ENCODE measurements at regions not wholly inside any gene's neighbourhood (a gene's known extent, or its start where the extent isn't known, plus 50 kb on each side); places are given as distances from the start of the nearest gene placed in this dataset.

DNA sequence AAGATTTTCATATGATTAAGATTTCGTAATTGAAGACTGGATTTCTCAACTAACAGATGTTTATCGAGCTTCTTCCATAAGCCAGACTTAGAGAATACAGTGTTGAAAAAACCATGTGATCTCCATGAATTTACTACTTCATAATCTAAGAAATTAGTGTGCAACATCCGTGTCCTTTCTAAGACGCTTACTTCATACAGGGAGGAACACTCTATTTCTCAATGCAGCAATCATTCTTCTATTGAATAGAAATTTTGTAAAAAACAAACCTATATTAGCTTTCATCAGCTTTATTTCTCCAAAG is 946.3 kb downstream of the KCNJ2 start (continued):
- TF ChIP-seq ZNF331 (CRISPR knock-in tag; IDR thresholded peaks at IDR 0.05; ENCODE audit: low read depth) (no peak), CREB1 (CRISPR knock-in tag; IDR thresholded peaks at IDR 0.05; ENCODE audit: low read depth) (no peak), STAT1 (IDR thresholded peaks at IDR 0.05; ENCODE audit: unreplicated experiment) (no peak), ZNF114 (CRISPR knock-in tag; IDR thresholded peaks at IDR 0.05) (no peak)
- TF ChIP-seq, protein P1, sequence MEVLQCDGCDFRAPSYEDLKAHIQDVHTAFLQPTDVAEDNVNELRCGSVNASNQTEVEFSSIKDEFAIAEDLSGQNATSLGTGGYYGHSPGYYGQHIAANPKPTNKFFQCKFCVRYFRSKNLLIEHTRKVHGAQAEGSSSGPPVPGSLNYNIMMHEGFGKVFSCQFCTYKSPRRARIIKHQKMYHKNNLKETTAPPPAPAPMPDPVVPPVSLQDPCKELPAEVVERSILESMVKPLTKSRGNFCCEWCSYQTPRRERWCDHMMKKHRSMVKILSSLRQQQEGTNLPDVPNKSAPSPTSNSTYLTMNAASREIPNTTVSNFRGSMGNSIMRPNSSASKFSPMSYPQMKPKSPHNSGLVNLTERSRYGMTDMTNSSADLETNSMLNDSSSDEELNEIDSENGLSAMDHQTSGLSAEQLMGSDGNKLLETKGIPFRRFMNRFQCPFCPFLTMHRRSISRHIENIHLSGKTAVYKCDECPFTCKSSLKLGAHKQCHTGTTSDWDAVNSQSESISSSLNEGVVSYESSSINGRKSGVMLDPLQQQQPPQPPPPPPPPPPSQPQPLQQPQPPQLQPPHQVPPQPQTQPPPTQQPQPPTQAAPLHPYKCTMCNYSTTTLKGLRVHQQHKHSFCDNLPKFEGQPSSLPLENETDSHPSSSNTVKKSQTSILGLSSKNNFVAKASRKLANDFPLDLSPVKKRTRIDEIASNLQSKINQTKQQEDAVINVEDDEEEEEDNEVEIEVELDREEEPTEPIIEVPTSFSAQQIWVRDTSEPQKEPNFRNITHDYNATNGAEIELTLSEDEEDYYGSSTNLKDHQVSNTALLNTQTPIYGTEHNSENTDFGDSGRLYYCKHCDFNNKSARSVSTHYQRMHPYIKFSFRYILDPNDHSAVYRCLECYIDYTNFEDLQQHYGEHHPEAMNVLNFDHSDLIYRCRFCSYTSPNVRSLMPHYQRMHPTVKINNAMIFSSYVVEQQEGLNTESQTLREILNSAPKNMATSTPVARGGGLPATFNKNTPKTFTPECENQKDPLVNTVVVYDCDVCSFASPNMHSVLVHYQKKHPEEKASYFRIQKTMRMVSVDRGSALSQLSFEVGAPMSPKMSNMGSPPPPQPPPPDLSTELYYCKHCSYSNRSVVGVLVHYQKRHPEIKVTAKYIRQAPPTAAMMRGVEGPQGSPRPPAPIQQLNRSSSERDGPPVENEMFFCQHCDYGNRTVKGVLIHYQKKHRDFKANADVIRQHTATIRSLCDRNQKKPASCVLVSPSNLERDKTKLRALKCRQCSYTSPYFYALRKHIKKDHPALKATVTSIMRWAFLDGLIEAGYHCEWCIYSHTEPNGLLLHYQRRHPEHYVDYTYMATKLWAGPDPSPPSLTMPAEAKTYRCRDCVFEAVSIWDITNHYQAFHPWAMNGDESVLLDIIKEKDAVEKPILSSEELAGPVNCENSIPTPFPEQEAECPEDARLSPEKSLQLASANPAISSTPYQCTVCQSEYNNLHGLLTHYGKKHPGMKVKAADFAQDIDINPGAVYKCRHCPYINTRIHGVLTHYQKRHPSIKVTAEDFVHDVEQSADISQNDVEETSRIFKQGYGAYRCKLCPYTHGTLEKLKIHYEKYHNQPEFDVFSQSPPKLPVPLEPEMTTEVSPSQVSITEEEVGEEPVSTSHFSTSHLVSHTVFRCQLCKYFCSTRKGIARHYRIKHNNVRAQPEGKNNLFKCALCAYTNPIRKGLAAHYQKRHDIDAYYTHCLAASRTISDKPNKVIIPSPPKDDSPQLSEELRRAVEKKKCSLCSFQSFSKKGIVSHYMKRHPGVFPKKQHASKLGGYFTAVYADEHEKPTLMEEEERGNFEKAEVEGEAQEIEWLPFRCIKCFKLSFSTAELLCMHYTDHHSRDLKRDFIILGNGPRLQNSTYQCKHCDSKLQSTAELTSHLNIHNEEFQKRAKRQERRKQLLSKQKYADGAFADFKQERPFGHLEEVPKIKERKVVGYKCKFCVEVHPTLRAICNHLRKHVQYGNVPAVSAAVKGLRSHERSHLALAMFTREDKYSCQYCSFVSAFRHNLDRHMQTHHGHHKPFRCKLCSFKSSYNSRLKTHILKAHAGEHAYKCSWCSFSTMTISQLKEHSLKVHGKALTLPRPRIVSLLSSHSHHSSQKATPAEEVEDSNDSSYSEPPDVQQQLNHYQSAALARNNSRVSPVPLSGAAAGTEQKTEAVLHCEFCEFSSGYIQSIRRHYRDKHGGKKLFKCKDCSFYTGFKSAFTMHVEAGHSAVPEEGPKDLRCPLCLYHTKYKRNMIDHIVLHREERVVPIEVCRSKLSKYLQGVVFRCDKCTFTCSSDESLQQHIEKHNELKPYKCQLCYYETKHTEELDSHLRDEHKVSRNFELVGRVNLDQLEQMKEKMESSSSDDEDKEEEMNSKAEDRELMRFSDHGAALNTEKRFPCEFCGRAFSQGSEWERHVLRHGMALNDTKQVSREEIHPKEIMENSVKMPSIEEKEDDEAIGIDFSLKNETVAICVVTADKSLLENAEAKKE (CRISPR knock-in tag; IDR thresholded peaks at IDR 0.05) = no peak

DNA sequence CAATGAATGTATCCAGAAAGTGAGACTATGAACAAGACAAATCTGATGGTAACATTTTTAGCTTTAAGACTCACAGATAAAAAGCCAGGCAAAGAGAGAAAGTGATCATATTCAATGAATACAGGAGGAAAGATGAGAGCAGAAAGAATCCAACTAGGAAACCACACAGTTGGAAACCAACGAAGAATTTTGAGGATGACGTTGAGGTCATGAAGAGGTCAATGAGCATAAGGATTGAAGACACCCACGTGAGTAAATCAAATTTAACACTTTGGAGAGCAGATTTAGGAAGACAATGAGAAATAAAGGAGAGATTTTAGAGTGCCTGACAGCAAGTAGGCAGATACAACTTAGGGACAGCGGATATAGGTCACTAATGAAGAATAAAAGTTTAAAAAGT is 948.1 kb downstream of the KCNJ2 start:
- Histone ChIP-seq H2AFZ (no peak overlapping the region), H3K4me1 (ENCODE audit: insufficient read depth) (no peaks in the 10 kb centered on the region), H3K4me2 (no peak overlapping the region)
- TF ChIP-seq, protein P2, sequence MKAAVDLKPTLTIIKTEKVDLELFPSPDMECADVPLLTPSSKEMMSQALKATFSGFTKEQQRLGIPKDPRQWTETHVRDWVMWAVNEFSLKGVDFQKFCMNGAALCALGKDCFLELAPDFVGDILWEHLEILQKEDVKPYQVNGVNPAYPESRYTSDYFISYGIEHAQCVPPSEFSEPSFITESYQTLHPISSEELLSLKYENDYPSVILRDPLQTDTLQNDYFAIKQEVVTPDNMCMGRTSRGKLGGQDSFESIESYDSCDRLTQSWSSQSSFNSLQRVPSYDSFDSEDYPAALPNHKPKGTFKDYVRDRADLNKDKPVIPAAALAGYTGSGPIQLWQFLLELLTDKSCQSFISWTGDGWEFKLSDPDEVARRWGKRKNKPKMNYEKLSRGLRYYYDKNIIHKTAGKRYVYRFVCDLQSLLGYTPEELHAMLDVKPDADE (IDR thresholded peaks at IDR 0.05) = no peak
- TF ChIP-seq EZH2phosphoT487 (IDR thresholded peaks at IDR 0.05; ENCODE audit: unreplicated experiment) = no peak
- no peak for TF ChIP-seq CREB1 (CRISPR knock-in tag; IDR thresholded peaks at IDR 0.05; ENCODE audit: low read depth)
- TF ChIP-seq, protein P3, sequence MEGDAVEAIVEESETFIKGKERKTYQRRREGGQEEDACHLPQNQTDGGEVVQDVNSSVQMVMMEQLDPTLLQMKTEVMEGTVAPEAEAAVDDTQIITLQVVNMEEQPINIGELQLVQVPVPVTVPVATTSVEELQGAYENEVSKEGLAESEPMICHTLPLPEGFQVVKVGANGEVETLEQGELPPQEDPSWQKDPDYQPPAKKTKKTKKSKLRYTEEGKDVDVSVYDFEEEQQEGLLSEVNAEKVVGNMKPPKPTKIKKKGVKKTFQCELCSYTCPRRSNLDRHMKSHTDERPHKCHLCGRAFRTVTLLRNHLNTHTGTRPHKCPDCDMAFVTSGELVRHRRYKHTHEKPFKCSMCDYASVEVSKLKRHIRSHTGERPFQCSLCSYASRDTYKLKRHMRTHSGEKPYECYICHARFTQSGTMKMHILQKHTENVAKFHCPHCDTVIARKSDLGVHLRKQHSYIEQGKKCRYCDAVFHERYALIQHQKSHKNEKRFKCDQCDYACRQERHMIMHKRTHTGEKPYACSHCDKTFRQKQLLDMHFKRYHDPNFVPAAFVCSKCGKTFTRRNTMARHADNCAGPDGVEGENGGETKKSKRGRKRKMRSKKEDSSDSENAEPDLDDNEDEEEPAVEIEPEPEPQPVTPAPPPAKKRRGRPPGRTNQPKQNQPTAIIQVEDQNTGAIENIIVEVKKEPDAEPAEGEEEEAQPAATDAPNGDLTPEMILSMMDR (conservative IDR thresholded peaks at IDR 0.05; ENCODE audit: low read depth in 2 of 2) = no peak
- TF ChIP-seq EZH2 (IDR thresholded peaks at IDR 0.05; ENCODE audit: low read depth, unreplicated experiment) = no peak

More for the DNA sequence above, 948.1 kb downstream of the KCNJ2 start:
- no peak for DNase-seq (ENCODE audit: low spot score)
- no peaks in the 10 kb centered on the region for H3K9me2 ChIP-seq (ENCODE audit: insufficient read depth)
- no peaks in the 10 kb centered on the region for H3K79me2 ChIP-seq (replicated peaks; ENCODE audit: insufficient read depth)
- H3K4me1 Mint-ChIP-seq = peaks cover 5% of the 10 kb centered on the region; the same call in 2 of the 3 replicates
- H4K20me1 ChIP-seq (replicated peaks; ENCODE audit: insufficient read depth) = no peaks in the 10 kb centered on the region
- H3F3A ChIP-seq (replicated peaks; ENCODE audit: low read depth) = no peaks in the 10 kb centered on the region
- no peaks in the 10 kb centered on the region for H3K36me3 Mint-ChIP-seq (ENCODE audit: low read depth)
- no peaks in the 10 kb centered on the region for H3K27me3 Mint-ChIP-seq (ENCODE audit: insufficient read depth, low read depth, poor library complexity)
- no peak overlapping the region for H3K27ac ChIP-seq (ENCODE audit: low read depth)
- H3K4me3 ChIP-seq = no peak overlapping the region
- H3K27me3 ChIP-seq (ENCODE audit: insufficient read depth) = no peaks in the 10 kb centered on the region
- H3K9me3 Mint-ChIP-seq = no peaks in the 10 kb centered on the region
- H3K27ac Mint-ChIP-seq = no peak overlapping the region
- H3K36me3 ChIP-seq (ENCODE audit: insufficient read depth) = no peaks in the 10 kb centered on the region
- no peak for ATAC-seq
- no peak overlapping the region for H3K4me3 Mint-ChIP-seq

Data from GM23338 (cell line).